ENCODE measurements at regions not wholly inside any gene's neighbourhood (a gene's known extent, or its start where the extent isn't known, plus 50 kb on each side); places are given as distances from the start of the nearest gene placed in this dataset.
"Not testable (repeated sequence)": the region's sequence is repeated elsewhere in the genome, so short reads cannot be mapped to it uniquely, and the experiment has no call there.

- not testable (repeated sequence) for DNase-seq
These were observed 108.1 kb upstream of the PTPN20 start for GRCh38 chr10:46803082-46803481.

GRCh38 chr10:46810222-46810621 lies 101.0 kb upstream of the PTPN20 start:
- not testable (repeated sequence) for DNase-seq

- DNase-seq = not testable (repeated sequence)
These were observed 95.1 kb upstream of the PTPN20 start for GRCh38 chr10:46816126-46816525.

- DNase-seq = not testable (repeated sequence)
These were observed 70.7 kb upstream of the PTPN20 start for GRCh38 chr10:46840393-46841050.

DNA sequence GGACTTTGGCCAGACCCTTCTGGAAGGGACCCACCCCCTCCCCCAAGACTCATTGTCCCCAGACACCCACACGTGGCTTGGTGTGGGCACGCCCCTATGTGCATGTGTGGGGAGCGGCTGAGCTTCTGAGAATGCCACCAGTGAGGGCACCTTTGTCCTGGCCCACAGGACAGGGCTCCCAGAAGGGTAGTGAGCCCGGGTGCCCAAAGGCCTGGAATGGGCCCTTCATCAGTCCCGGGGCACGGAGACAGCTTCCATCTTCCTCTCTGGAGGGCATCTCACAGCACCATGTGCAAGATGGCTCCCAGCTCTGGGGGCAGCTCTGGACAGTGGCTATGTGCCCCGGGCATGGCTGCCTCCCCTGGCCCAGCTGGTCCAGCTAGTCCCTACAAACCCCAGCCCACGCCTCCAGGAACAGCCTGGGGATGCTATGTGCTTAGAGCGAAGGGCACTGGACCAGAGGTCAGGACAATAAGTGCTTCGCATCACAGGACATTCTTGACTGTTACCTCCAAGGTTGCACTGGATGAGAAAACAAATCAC lies 70.1 kb upstream of the PTPN20 start:
- DNase-seq = not testable (repeated sequence)

DNA sequence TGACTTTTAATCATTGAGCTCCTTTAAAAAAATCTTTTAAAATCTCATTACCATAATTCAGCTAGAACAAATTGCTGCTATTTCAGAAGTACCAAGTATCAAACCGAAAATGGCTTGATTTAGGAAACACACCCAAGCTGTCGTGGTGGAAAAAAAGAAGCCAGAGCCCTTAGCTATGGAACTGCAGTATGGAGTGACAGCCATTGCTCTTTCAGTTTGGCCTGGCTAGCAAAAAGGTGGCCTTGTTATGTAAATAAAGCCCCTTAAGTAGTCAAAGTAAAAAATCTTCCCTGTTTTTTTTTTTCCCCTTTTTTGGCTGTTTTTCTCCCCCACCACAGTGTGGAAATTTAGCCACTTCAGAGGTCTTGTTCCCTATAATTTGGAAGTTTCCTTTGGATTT lies 66.0 kb upstream of the PTPN20 start:
- not testable (repeated sequence) for DNase-seq

DNA sequence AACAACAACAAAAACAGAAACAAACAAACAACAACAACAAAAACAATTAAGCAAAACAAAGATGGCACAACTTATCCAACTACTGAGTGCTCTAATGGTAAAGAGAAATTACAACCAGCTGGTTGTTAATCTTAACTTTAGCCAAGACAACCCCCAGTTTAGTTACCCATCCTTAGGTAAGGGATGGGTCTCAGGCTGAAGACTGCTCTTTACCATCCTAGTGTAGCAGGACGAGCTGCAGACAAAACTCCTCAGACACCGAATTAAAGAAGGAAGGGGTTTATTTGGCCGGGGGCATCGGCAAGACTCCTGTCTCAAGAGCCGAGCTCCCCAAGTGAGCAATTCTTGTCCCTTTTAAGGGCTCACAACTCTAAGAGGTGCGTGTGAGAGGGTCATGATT lies 65.6 kb upstream of the PTPN20 start:
- not testable (repeated sequence) for DNase-seq

- not testable (repeated sequence) for DNase-seq
These were observed 50.5 kb upstream of the PTPN20 start for GRCh38 chr10:46860753-46861152.

Measured in fibroblast of skin of abdomen (primary cell).